H9 (cell line): ENCODE measurements at regions not wholly inside any gene's neighbourhood (a gene's known extent, or its start where the extent isn't known, plus 50 kb on each side); places are given as distances from the start of the nearest gene placed in this dataset.

Experiments
- DNase-seq: peaks from one replicate; pipeline ENCODE4 v3.0.0-alpha.2; 2017
- H2AFZ ChIP-seq: one replicate; pipeline ENCODE4 v1.6.1; 2013; ENCODE audit warnings: mild to moderate bottlenecking, low read length, control low read depth, moderate library complexity
- H2AK5ac ChIP-seq: 2 replicates; pipeline ENCODE4 v1.6.1; 2013; ENCODE audit warnings: low read length, control low read depth, mixed read lengths; ENCODE audit not compliant: insufficient read length
- H2BK120ac ChIP-seq: one replicate; pipeline ENCODE4 v1.6.1; 2013; ENCODE audit warnings: low read depth, mild to moderate bottlenecking, low read length, control low read depth, inconsistent platforms; ENCODE audit not compliant: poor library complexity, severe bottlenecking
- H2BK12ac ChIP-seq: 2 replicates; pipeline ENCODE4 v1.6.1; 2013; ENCODE audit warnings: low read length, control low read depth, mixed read lengths, low read depth; ENCODE audit not compliant: insufficient read length
- H2BK15ac ChIP-seq: 2 replicates; pipeline ENCODE4 v1.6.1; 2013; ENCODE audit warnings: low read depth, low read length, control low read depth
- H2BK20ac ChIP-seq: one replicate; pipeline ENCODE4 v1.6.1; 2013; ENCODE audit warnings: low read depth, mild to moderate bottlenecking, low read length, control low read depth, inconsistent platforms; ENCODE audit not compliant: poor library complexity, severe bottlenecking
- H2BK5ac ChIP-seq: 2 replicates; pipeline ENCODE4 v1.6.1; 2013; ENCODE audit warnings: low read length, control low read depth, mixed read lengths; ENCODE audit not compliant: insufficient read length
- H3K14ac ChIP-seq: 2 replicates; pipeline ENCODE4 v1.6.1; 2013; ENCODE audit warnings: low read length, control low read depth; ENCODE audit not compliant: insufficient read depth
- H3K18ac ChIP-seq: 2 replicates; pipeline ENCODE4 v1.6.1; 2013; ENCODE audit warnings: low read depth, mild to moderate bottlenecking, mixed read lengths, low read length, control low read depth; ENCODE audit not compliant: insufficient read length
- H3K23ac ChIP-seq: 2 replicates; pipeline ENCODE4 v1.6.1; 2013; ENCODE audit warnings: low read length, control low read depth, mixed read lengths, low read depth; ENCODE audit not compliant: insufficient read length
- H3K23me2 ChIP-seq: 2 replicates; pipeline ENCODE4 v1.6.1; 2013; ENCODE audit warnings: low read depth, mild to moderate bottlenecking, mixed read lengths, low read length, control low read depth; ENCODE audit not compliant: insufficient read length, poor library complexity, severe bottlenecking
- H3K27ac ChIP-seq: 2 replicates; pipeline ENCODE4 v1.5.1; 2013; ENCODE audit warnings: low read length, control low read depth, mixed read lengths, low read depth; ENCODE audit not compliant: insufficient read length
- H3K27me3 ChIP-seq: 2 replicates; pipeline ENCODE4 v1.6.1; 2013; ENCODE audit warnings: low read length, control low read depth, inconsistent platforms; ENCODE audit not compliant: insufficient read depth
- H3K4ac ChIP-seq: 2 replicates; pipeline ENCODE4 v1.6.1; 2013; ENCODE audit warnings: low read depth, mild to moderate bottlenecking, control low read depth, inconsistent platforms, low read length, moderate library complexity
- H3K4me1 ChIP-seq: 2 replicates; pipeline ENCODE4 v1.6.1; 2013; ENCODE audit warnings: low read length, control low read depth, inconsistent platforms; ENCODE audit not compliant: insufficient read depth
- H3K4me2 ChIP-seq: 2 replicates; pipeline ENCODE4 v1.6.1; 2013; ENCODE audit warnings: low read length, control low read depth, mixed read lengths; ENCODE audit not compliant: insufficient read length, insufficient read depth
- H3K56ac ChIP-seq: 2 replicates; pipeline ENCODE4 v1.6.1; 2013; ENCODE audit warnings: low read depth, mild to moderate bottlenecking, mixed read lengths, low read length, control low read depth; ENCODE audit not compliant: insufficient read length
- H3K79me1 ChIP-seq: 2 replicates; pipeline ENCODE4 v1.6.1; 2013; ENCODE audit warnings: low read depth, mild to moderate bottlenecking, moderate library complexity, low read length, control low read depth, inconsistent platforms; ENCODE audit not compliant: insufficient read depth, poor library complexity, severe bottlenecking
- H3K79me2 ChIP-seq: 2 replicates; pipeline ENCODE4 v1.6.1; 2013; ENCODE audit warnings: low read length, control low read depth, inconsistent platforms; ENCODE audit not compliant: insufficient read depth
- H3K9ac ChIP-seq: 2 replicates; pipeline ENCODE4 v1.6.1; 2013; ENCODE audit warnings: low read length, control low read depth, mixed read lengths; ENCODE audit not compliant: insufficient read length; ENCODE audit errors: extremely low read depth
- H3K9me3 ChIP-seq: one replicate; pipeline ENCODE4 v1.6.1; 2013; ENCODE audit warnings: low read depth, low read length, inconsistent platforms; ENCODE audit not compliant: control insufficient read depth
- H3T11ph ChIP-seq: one replicate; pipeline ENCODE4 v1.6.1; 2013; ENCODE audit warnings: mild to moderate bottlenecking, low read length, control low read depth, inconsistent platforms
- H4K20me1 ChIP-seq: one replicate; pipeline ENCODE4 v1.6.1; 2013; ENCODE audit not compliant: control insufficient read depth, insufficient read length, insufficient read depth
- H4K5ac ChIP-seq: 2 replicates; pipeline ENCODE4 v1.6.1; 2013; ENCODE audit warnings: low read depth, mild to moderate bottlenecking, mixed read lengths, low read length, control low read depth; ENCODE audit not compliant: insufficient read length
- H4K8ac ChIP-seq: replicated peaks from 2 replicates; pipeline ENCODE4 v1.6.1; 2013; ENCODE audit warnings: low read length, control low read depth, mixed read lengths, low read depth; ENCODE audit not compliant: insufficient read length
- H4K91ac ChIP-seq: 2 replicates; pipeline ENCODE4 v1.6.1; 2013; ENCODE audit warnings: low read depth, mild to moderate bottlenecking, moderate library complexity, mixed read lengths, low read length, control low read depth; ENCODE audit not compliant: insufficient read length
- H3K27ac Mint-ChIP-seq, 3 experiments: 2 replicates in 2 of 3; 3 replicates in 1 of 3; pipeline ENCODE4 v1.8.0; 2020 to 2021; ENCODE audit warnings: mixed read lengths in 3 of 3, mild to moderate bottlenecking in 1 of 3, moderate library complexity in 1 of 3
- H3K27me3 Mint-ChIP-seq: 2 replicates; pipeline ENCODE4 v1.8.0; 2021; ENCODE audit warnings: low read depth, mild to moderate bottlenecking, moderate library complexity, mixed read lengths
- H3K36me3 Mint-ChIP-seq, 3 experiments: 2 replicates in 2 of 3; 3 replicates in 1 of 3; pipeline ENCODE4 v1.8.0; 2020 to 2021; ENCODE audit warnings: low read depth in 3 of 3, mixed read lengths in 3 of 3; ENCODE audit not compliant: insufficient read depth in 1 of 3
- H3K4me1 Mint-ChIP-seq, 2 experiments: 2 replicates each; pipeline ENCODE4 v1.8.0; 2020; ENCODE audit warnings: mixed read lengths in 2 of 2
- H3K4me3 Mint-ChIP-seq, 2 experiments: 2 replicates in 1 of 2; 3 replicates in 1 of 2; pipeline ENCODE4 v1.8.0; 2020 to 2021; ENCODE audit warnings: mild to moderate bottlenecking in 2 of 2, mixed read lengths in 2 of 2, moderate library complexity in 1 of 2
- H3K9me3 Mint-ChIP-seq, 2 experiments: 2 replicates in 1 of 2; 3 replicates in 1 of 2; pipeline ENCODE4 v1.8.0; 2020; ENCODE audit warnings: mild to moderate bottlenecking in 2 of 2, mixed read lengths in 2 of 2, moderate library complexity in 1 of 2
- CTCF ChIP-seq: fragments of 200-600 bp; sonication (generic); conservative IDR thresholded peaks from 3 replicates; pipeline ENCODE4 v1.8.0; 2021; ENCODE audit warnings: antibody characterized with exemption, mild to moderate bottlenecking
- WGBS: extraction: QIAGEN DNeasy Blood & Tissue Kit; methylation state at CpG from one replicate; pipeline ENCODE4 v1.1.7; 2013; ENCODE audit warnings: missing lambda C conversion rate, low lambda C conversion rate, mixed read lengths; ENCODE audit not compliant: insufficient read length; ENCODE audit errors: extremely low coverage; 5-methylcytosine and 5-hydroxymethylcytosine counted together

GRCh38 chrX:25207803-25208475 is 192.2 kb upstream of the ARX start:
- Histone ChIP-seq H3K14ac (no peak overlapping the region), H3K9ac (no peak overlapping the region), H2BK12ac (no peak overlapping the region), H2BK15ac (no peak overlapping the region), H3K79me2 (no peaks in the 10 kb centered on the region), H4K8ac (no peak overlapping the region), H3K9me3 (no peaks in the 10 kb centered on the region), H3K4ac (no peak overlapping the region), H3T11ph (no peak overlapping the region), H4K5ac (no peak overlapping the region), H2AFZ (no peak overlapping the region), H3K23ac (no peak overlapping the region), H3K23me2 (no peaks in the 10 kb centered on the region), H2BK5ac (no peak overlapping the region), H3K27me3 (no peaks in the 10 kb centered on the region), H2AK5ac (no peak overlapping the region), H4K20me1 (no peaks in the 10 kb centered on the region), H3K18ac (no peak overlapping the region), H3K27ac (no peak overlapping the region), H3K4me2 (no peak overlapping the region), H2BK20ac (no peak overlapping the region), H2BK120ac (no peak overlapping the region), H3K56ac (no peak overlapping the region), H4K91ac (no peak overlapping the region), H3K79me1 (no peaks in the 10 kb centered on the region), H3K4me1 (no peaks in the 10 kb centered on the region)
- no peak for DNase-seq
- Mint-ChIP-seq H3K9me3 (peaks cover 9 to 10% of the 10 kb centered on the region in 2 experiments; a peak in 3 of 5 replicates), H3K4me1 (no peaks in the 10 kb centered on the region), H3K27me3 (no peaks in the 10 kb centered on the region; the same call in 1 of the 2 replicates), H3K4me3 (no peak overlapping the region), H3K36me3 (no peaks in the 10 kb centered on the region), H3K27ac (no peak overlapping the region)
- WGBS: no CpG with 5 or more reads among the region's 5 CpGs
- TF ChIP-seq CTCF: no peak
